Neural cell (in vitro differentiated cells): ENCODE measurements at regions not wholly inside any gene's neighbourhood (a gene's known extent, or its start where the extent isn't known, plus 50 kb on each side); places are given as distances from the start of the nearest gene placed in this dataset.

Experiments used
- CTCF ChIP-seq: fragments of 450-650 bp; IDR thresholded peaks from 2 replicates; pipeline ENCODE4 v1.5.1; 2014; ENCODE audit warnings: antibody characterized with exemption, mild to moderate bottlenecking, moderate library complexity; ENCODE audit not compliant: poor library complexity, severe bottlenecking
- EP300 ChIP-seq: fragments of 450-650 bp; conservative IDR thresholded peaks from 2 replicates; pipeline ENCODE4 v1.6.1; 2014; ENCODE audit warnings: antibody characterized with exemption, mild to moderate bottlenecking, moderate library complexity; ENCODE audit not compliant: poor library complexity, severe bottlenecking
- EZH2 ChIP-seq: fragments of 200-600, 300-800 bp; shearing (Covaris generic), sonication (generic); IDR thresholded peaks from 2 replicates; pipeline ENCODE4 v1.6.1; 2014; ENCODE audit warnings: antibody characterized with exemption, low read length, borderline replicate concordance, mild to moderate bottlenecking; ENCODE audit not compliant: insufficient read depth, poor library complexity, severe bottlenecking
- MXI1 ChIP-seq: fragments of 450-650 bp; conservative IDR thresholded peaks from 2 replicates; pipeline ENCODE4 v1.6.1; 2014; ENCODE audit warnings: antibody characterized with exemption, mild to moderate bottlenecking; ENCODE audit not compliant: poor library complexity, severe bottlenecking
- POLR2AphosphoS5 ChIP-seq: IDR thresholded peaks from 2 replicates; pipeline ENCODE4 v1.6.1; 2012
- REST ChIP-seq: IDR thresholded peaks from 2 replicates; pipeline ENCODE4 v1.6.1; 2012; ENCODE audit warnings: borderline replicate concordance
- SMC3 ChIP-seq: fragments of 450-650 bp; conservative IDR thresholded peaks from 2 replicates; pipeline ENCODE4 v1.6.1; 2014; ENCODE audit warnings: antibody characterized with exemption, mild to moderate bottlenecking, moderate library complexity; ENCODE audit not compliant: poor library complexity
- TAF1 ChIP-seq: IDR thresholded peaks from 2 replicates; pipeline ENCODE4 v1.6.1; 2012; ENCODE audit warnings: low read depth

GRCh38 chr3:31140470-31140869 lies 246.0 kb upstream of the GADL1 start:
- no peak for TF ChIP-seq CTCF
- no peak for TF ChIP-seq POLR2AphosphoS5
- no peak for TF ChIP-seq SMC3
- no peak for TF ChIP-seq REST
- TF ChIP-seq TAF1 = no peak
- TF ChIP-seq EZH2 = no peak
- no peak for TF ChIP-seq EP300
- TF ChIP-seq MXI1 = no peak
